Vagina (tissue), 2 donors: ENCODE measurements at regions not wholly inside any gene's neighbourhood (a gene's known extent, or its start where the extent isn't known, plus 50 kb on each side); places are given as distances from the start of the nearest gene placed in this dataset.

Experiments used
- DNase-seq, 2 donors: peaks; one replicate each; pipeline ENCODE4 v3.0.0-alpha.2; 2017; ENCODE audit errors: extremely low spot score in 2 of 2
- H3K27ac ChIP-seq: fragments of 200-600 bp; sonication (generic); one replicate; pipeline ENCODE4 v1.5.1; 2019
- H3K27me3 ChIP-seq: fragments of 200-600 bp; sonication (generic); one replicate; pipeline ENCODE4 v1.5.1; 2019
- H3K36me3 ChIP-seq, 2 donors: fragments of 200-600 bp; sonication (generic); one replicate each; pipeline ENCODE4 v1.5.1; 2017 to 2019
- H3K4me1 ChIP-seq: fragments of 200-600 bp; sonication (generic); one replicate; pipeline ENCODE4 v1.5.1; 2019
- H3K4me3 ChIP-seq, 2 donors: fragments of 200-600 bp; sonication (generic); 1 replicate in 1 of 2; 2 replicates in 1 of 2; pipeline ENCODE4 v1.5.1; 2016 to 2019
- H3K9me3 ChIP-seq: fragments of 200-600 bp; sonication (generic); one replicate; pipeline ENCODE4 v1.5.1; 2019
- CTCF ChIP-seq, 3 experiments: fragments of 450-650 bp in 2 of 3; fragments of 200-600 bp in 1 of 3; sonication (generic) in 1 of 3; IDR thresholded peaks; one replicate each; pipeline ENCODE4 v1.5.1; 2017 to 2019; ENCODE audit warnings: antibody characterized with exemption in 3 of 3, mild to moderate bottlenecking in 2 of 3, moderate library complexity in 2 of 3
- POLR2A ChIP-seq, 2 donors: fragments of 450-650 bp; IDR thresholded peaks; one replicate each; pipeline ENCODE4 v1.6.1; 2017; ENCODE audit warnings: antibody characterized with exemption in 2 of 2, mild to moderate bottlenecking in 2 of 2, moderate library complexity in 2 of 2
- POLR2AphosphoS5 ChIP-seq, 2 donors: sonication (generic); formaldehyde crosslinking; IDR thresholded peaks; one replicate each; pipeline ENCODE4 v1.9.0; 2017; ENCODE audit warnings: antibody characterized with exemption in 2 of 2, mild to moderate bottlenecking in 2 of 2, low read depth in 1 of 2; ENCODE audit not compliant: insufficient read depth in 1 of 2
- intact Hi-C: fragments of 100-400 bp; cut with DNase I; formaldehyde crosslinking; loops from one replicate; pipeline ENCODE4 v1.15.1; 2023

GRCh38 chr1:195415584-195415983, 1192.7 kb downstream of the KCNT2 start:
- intact Hi-C loops = no loop called here
- Histone ChIP-seq H3K27me3 (no peaks in the 10 kb centered on the region), H3K4me1 (no peaks in the 10 kb centered on the region), H3K27ac (no peak overlapping the region), H3K9me3 (no peaks in the 10 kb centered on the region), H3K4me3 (no peak overlapping the region), H3K36me3 (no peaks in the 10 kb centered on the region)
- TF ChIP-seq POLR2A (IDR thresholded peaks at IDR 0.05) (no peak), CTCF (IDR thresholded peaks at IDR 0.05) (no peak), POLR2AphosphoS5 (IDR thresholded peaks at IDR 0.05; ENCODE audit: insufficient read depth in 1 of 2, low read depth in 1 of 2) (no peak)
- no peak for DNase-seq

GRCh38 chr1:195394567-195394966, 1213.7 kb downstream of the KCNT2 start:
- Histone ChIP-seq H3K27ac (no peak overlapping the region), H3K9me3 (no peaks in the 10 kb centered on the region), H3K27me3 (no peaks in the 10 kb centered on the region), H3K4me1 (no peaks in the 10 kb centered on the region), H3K36me3 (no peaks in the 10 kb centered on the region), H3K4me3 (no peak overlapping the region)
- DNase-seq = no peak
- TF ChIP-seq CTCF (IDR thresholded peaks at IDR 0.05) (no peak), POLR2A (IDR thresholded peaks at IDR 0.05) (no peak), POLR2AphosphoS5 (IDR thresholded peaks at IDR 0.05; ENCODE audit: insufficient read depth in 1 of 2, low read depth in 1 of 2) (no peak)
- intact Hi-C loops = no loop called here

- Histone ChIP-seq H3K27ac (no peak overlapping the region), H3K36me3 (no peaks in the 10 kb centered on the region), H3K9me3 (no peaks in the 10 kb centered on the region), H3K27me3 (no peaks in the 10 kb centered on the region), H3K4me1 (no peaks in the 10 kb centered on the region), H3K4me3 (no peak overlapping the region)
- TF ChIP-seq POLR2A (IDR thresholded peaks at IDR 0.05) (no peak), CTCF (IDR thresholded peaks at IDR 0.05) (no peak), POLR2AphosphoS5 (IDR thresholded peaks at IDR 0.05; ENCODE audit: insufficient read depth in 1 of 2, low read depth in 1 of 2) (no peak)
- no peak for DNase-seq
- intact Hi-C loops = no loop called here
Measured at GRCh38 chr1:195376190-195376589, 1232.0 kb downstream of the KCNT2 start.

- Histone ChIP-seq H3K27ac (no peak overlapping the region), H3K9me3 (no peaks in the 10 kb centered on the region), H3K27me3 (no peaks in the 10 kb centered on the region), H3K4me3 (no peak overlapping the region), H3K36me3 (no peaks in the 10 kb centered on the region), H3K4me1 (no peaks in the 10 kb centered on the region)
- intact Hi-C loops = no loop called here
- DNase-seq = no peak
- TF ChIP-seq CTCF (IDR thresholded peaks at IDR 0.05) (no peak), POLR2AphosphoS5 (IDR thresholded peaks at IDR 0.05; ENCODE audit: insufficient read depth in 1 of 2, low read depth in 1 of 2) (no peak), POLR2A (IDR thresholded peaks at IDR 0.05) (no peak)
Measured at GRCh38 chr1:195373856-195374255, 1234.4 kb downstream of the KCNT2 start.

- Histone ChIP-seq H3K4me3 (no peak overlapping the region), H3K9me3 (no peaks in the 10 kb centered on the region), H3K27ac (no peak overlapping the region), H3K36me3 (no peaks in the 10 kb centered on the region), H3K4me1 (no peaks in the 10 kb centered on the region), H3K27me3 (no peaks in the 10 kb centered on the region)
- TF ChIP-seq POLR2AphosphoS5 (IDR thresholded peaks at IDR 0.05; ENCODE audit: insufficient read depth in 1 of 2, low read depth in 1 of 2) (no peak), POLR2A (IDR thresholded peaks at IDR 0.05) (no peak), CTCF (IDR thresholded peaks at IDR 0.05) (no peak)
- intact Hi-C loops = no loop called here
- DNase-seq = no peak
Measured at GRCh38 chr1:195345149-195345548, 1263.1 kb downstream of the KCNT2 start.
